H1 (cell line): ENCODE measurements at regions not wholly inside any gene's neighbourhood (a gene's known extent, or its start where the extent isn't known, plus 50 kb on each side); places are given as distances from the start of the nearest gene placed in this dataset.
"Not testable (repeated sequence)": the region's sequence is repeated elsewhere in the genome, so short reads cannot be mapped to it uniquely, and the experiment has no call there.

Source experiments
- CTCF ChIA-PET: fragments of 300-600 bp; sonication (Branson Sonifier 250); formaldehyde crosslinking; loops from one replicate; lab custom pipeline; 2021; ENCODE audit not compliant: partially characterized antibody; lab: Charles Lee
- POLR2A ChIA-PET: fragments of 300-600 bp; sonication (Branson Sonifier 250); formaldehyde crosslinking; loops from one replicate; lab custom pipeline; 2021; ENCODE audit warnings: inconsistent platforms; ENCODE audit not compliant: partially characterized antibody; lab: Charles Lee
- DNase-seq, 2 experiments: peaks; one replicate each; pipeline versions ENCODE4 v3.0.0 to v3.0.0-alpha.2; 2010 to 2022; ENCODE audit warnings: low spot score in 2 of 2, low read depth in 1 of 2, mixed read lengths in 1 of 2
- FAIRE-seq: peaks from 2 replicates; lab custom pipeline; 2011; peaks lifted over from hg19 to GRCh38; lab: Jason Lieb, UNC
- H2AFZ ChIP-seq: 2 replicates; pipeline ENCODE4 v1.8.1; 2012; ENCODE audit warnings: low read length, inconsistent platforms
- H2AK5ac ChIP-seq: 2 replicates; pipeline ENCODE4 v1.6.1; 2013; ENCODE audit warnings: low read depth, low read length
- H2BK120ac ChIP-seq: replicated peaks from 2 replicates; pipeline ENCODE3; 2013; ENCODE audit warnings: low read depth, low read length, inconsistent platforms
- H2BK12ac ChIP-seq: 2 replicates; pipeline ENCODE4 v1.6.1; 2013; ENCODE audit warnings: low read depth, low read length
- H2BK15ac ChIP-seq: 2 replicates; pipeline ENCODE4 v1.6.1; 2013; ENCODE audit warnings: low read length
- H2BK20ac ChIP-seq: 2 replicates; pipeline ENCODE4 v1.6.1; 2013; ENCODE audit warnings: low read length
- H2BK5ac ChIP-seq: 2 replicates; pipeline ENCODE4 v1.6.1; 2013; ENCODE audit warnings: low read depth, low read length
- H3K14ac ChIP-seq: 2 replicates; pipeline ENCODE4 v1.6.1; 2013; ENCODE audit warnings: inconsistent platforms; ENCODE audit not compliant: insufficient read length
- H3K18ac ChIP-seq: 2 replicates; pipeline ENCODE4 v1.6.1; 2013; ENCODE audit warnings: low read length; ENCODE audit errors: extremely low read depth
- H3K23ac ChIP-seq: 2 replicates; pipeline ENCODE4 v1.6.1; 2013; ENCODE audit warnings: inconsistent platforms; ENCODE audit not compliant: insufficient read length
- H3K23me2 ChIP-seq: 2 replicates; pipeline ENCODE4 v1.6.1; 2013; ENCODE audit warnings: low read depth, low read length
- H3K27ac ChIP-seq: 2 replicates; pipeline ENCODE4 v1.6.1; 2011; ENCODE audit warnings: low read depth, low read length, inconsistent platforms
- H3K27me3 ChIP-seq, 4 experiments: replicated peaks in 1 of 4; 1 replicate in 1 of 4; 2 replicates in 3 of 4; pipeline versions ENCODE4 v1.6.1 to v1.8.1; 2011 to 2013; ENCODE audit warnings: low read length in 3 of 4, mild to moderate bottlenecking in 3 of 4, inconsistent platforms in 2 of 4, mixed read lengths in 2 of 4, moderate library complexity in 1 of 4; ENCODE audit not compliant: control insufficient read depth in 3 of 4, insufficient read depth in 3 of 4; ENCODE audit errors: extremely low read depth in 1 of 4
- H3K36me3 ChIP-seq, 4 experiments: 2 replicates each; pipeline versions ENCODE4 v1.6.1 to v1.8.1; 2011 to 2013; ENCODE audit warnings: mild to moderate bottlenecking in 4 of 4, low read length in 3 of 4, moderate library complexity in 2 of 4, control low read depth in 1 of 4, inconsistent platforms in 1 of 4; ENCODE audit not compliant: insufficient read depth in 4 of 4, control insufficient read depth in 2 of 4
- H3K4ac ChIP-seq: replicated peaks from 2 replicates; pipeline ENCODE3; 2013; ENCODE audit warnings: low read length, low read depth, mixed read lengths, inconsistent platforms; ENCODE audit not compliant: insufficient read length
- H3K4me1 ChIP-seq, 4 experiments: replicated peaks in 1 of 4; 1 replicate in 1 of 4; 2 replicates in 3 of 4; pipeline versions ENCODE4 v1.6.1 to v1.8.1; 2011 to 2013; ENCODE audit warnings: low read length in 3 of 4, inconsistent platforms in 2 of 4, mixed read lengths in 1 of 4; ENCODE audit not compliant: insufficient read depth in 4 of 4, control insufficient read depth in 3 of 4
- H3K4me2 ChIP-seq, 2 experiments: 2 replicates each; pipeline versions ENCODE4 v1.6.1 to v1.8.1; 2011 to 2013; ENCODE audit warnings: low read depth in 2 of 2, low read length in 2 of 2, control low read depth in 1 of 2, inconsistent platforms in 1 of 2, mild to moderate bottlenecking in 1 of 2; ENCODE audit not compliant: insufficient read depth in 1 of 2
- H3K4me3 ChIP-seq, 4 experiments: fragments of 200-600, 300-600 bp in 1 of 4; sonication (generic), shearing (Covaris generic), sonication (Bioruptor Twin) in 1 of 4; 2 replicates each; pipeline versions ENCODE4 v1.5.1 to v1.8.1; 2011 to 2016; ENCODE audit warnings: low read length in 4 of 4, low read depth in 3 of 4, control low read depth in 2 of 4, inconsistent platforms in 2 of 4, mild to moderate bottlenecking in 2 of 4, mixed read lengths in 1 of 4, moderate library complexity in 1 of 4; ENCODE audit not compliant: insufficient read depth in 2 of 4; ENCODE audit errors: extremely low read depth in 1 of 4
- H3K56ac ChIP-seq: replicated peaks from 2 replicates; pipeline ENCODE3; 2013; ENCODE audit warnings: low read depth, mild to moderate bottlenecking, mixed read lengths, low read length, inconsistent platforms; ENCODE audit not compliant: insufficient read length
- H3K79me1 ChIP-seq: 2 replicates; pipeline ENCODE4 v1.6.1; 2013; ENCODE audit warnings: low read depth, low read length, control low read depth
- H3K79me2 ChIP-seq, 2 experiments: 2 replicates each; pipeline versions ENCODE4 v1.6.1 to v1.8.1; 2012 to 2013; ENCODE audit warnings: low read length in 2 of 2, mild to moderate bottlenecking in 2 of 2, inconsistent platforms in 1 of 2; ENCODE audit not compliant: insufficient read depth in 2 of 2, control insufficient read depth in 1 of 2
- H3K9ac ChIP-seq, 4 experiments: replicated peaks in 1 of 4; 1 replicate in 1 of 4; 2 replicates in 3 of 4; pipeline versions ENCODE4 v1.6.1 to v1.8.1; 2011 to 2013; ENCODE audit warnings: low read depth in 3 of 4, low read length in 3 of 4, control low read depth in 2 of 4, mild to moderate bottlenecking in 2 of 4, moderate library complexity in 2 of 4, inconsistent platforms in 1 of 4; ENCODE audit errors: extremely low read depth in 1 of 4
- H3K9me3 ChIP-seq, 2 experiments: 2 replicates each; pipeline versions ENCODE4 v1.6.1 to v1.8.1; 2012 to 2013; ENCODE audit warnings: mild to moderate bottlenecking in 2 of 2, moderate library complexity in 2 of 2, control low read depth in 1 of 2, inconsistent platforms in 1 of 2, low read depth in 1 of 2, low read length in 1 of 2, mixed read lengths in 1 of 2; ENCODE audit not compliant: insufficient read depth in 2 of 2
- H4K20me1 ChIP-seq, 2 experiments: replicated peaks in 1 of 2; 2 replicates each; pipeline versions ENCODE3 to v1.8.1; 2011 to 2013; ENCODE audit warnings: inconsistent platforms in 2 of 2, low read length in 2 of 2, mild to moderate bottlenecking in 1 of 2; ENCODE audit not compliant: insufficient read depth in 2 of 2, control insufficient read depth in 1 of 2
- H4K5ac ChIP-seq: 2 replicates; pipeline ENCODE4 v1.6.1; 2013; ENCODE audit warnings: low read length, low read depth, mixed read lengths, inconsistent platforms; ENCODE audit not compliant: insufficient read length
- H4K8ac ChIP-seq: 2 replicates; pipeline ENCODE4 v1.8.0; 2013; ENCODE audit warnings: mild to moderate bottlenecking, moderate library complexity, low read length, inconsistent platforms; ENCODE audit not compliant: insufficient read depth; ENCODE audit errors: extremely low read depth
- H4K91ac ChIP-seq: replicated peaks from 2 replicates; pipeline ENCODE3; 2013; ENCODE audit warnings: low read length, mixed read lengths, inconsistent platforms; ENCODE audit not compliant: insufficient read length
- ASH2L ChIP-seq: fragments of 200-600, 300-600 bp; sonication (generic); IDR thresholded peaks from one replicate; pipeline ENCODE4 v1.7.1; 2017; ENCODE audit warnings: low read length
- BACH1 ChIP-seq: IDR thresholded peaks from 2 replicates; pipeline ENCODE4 v1.6.1; 2012; ENCODE audit warnings: low read length, improper control_type of control experiment
- WGBS, 2 experiments: shearing (Covaris generic) in 1 of 2; methylation state at CpG; one replicate each; pipeline versions ENCODE4 v1.1.6 to v1.1.7; 2013 to 2015; ENCODE audit warnings: low lambda C conversion rate in 2 of 2, mixed read lengths in 2 of 2, inconsistent platforms in 1 of 2, low coverage in 1 of 2, missing lambda C conversion rate in 1 of 2; ENCODE audit not compliant: insufficient replicate concordance in 2 of 2, insufficient coverage in 1 of 2, insufficient read length in 1 of 2; ENCODE audit errors: extremely low coverage in 1 of 2, missing lambda C conversion rate in 1 of 2; 5-methylcytosine and 5-hydroxymethylcytosine counted together

DNA sequence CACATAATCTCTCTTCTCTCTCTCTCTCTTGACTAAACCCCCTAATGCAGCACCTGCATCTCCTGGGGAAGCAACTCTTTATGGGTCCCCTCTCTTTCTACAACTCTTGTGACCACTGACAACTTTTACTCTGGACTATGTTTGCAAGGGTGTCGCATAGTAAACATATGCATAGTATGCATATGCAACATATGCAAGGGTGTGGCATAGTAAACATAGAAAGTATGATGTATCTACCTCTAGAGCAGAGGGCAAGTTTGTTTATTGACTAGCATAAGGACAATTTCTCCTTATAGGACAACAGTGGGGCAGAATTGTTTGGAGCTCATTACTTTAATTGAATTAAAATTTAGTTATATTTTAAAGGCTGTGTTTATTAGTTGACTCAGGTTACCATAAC lies 462.5 kb downstream of the AMY1C start:
- POLR2A ChIA-PET, result no interaction called here
- Histone ChIP-seq H4K8ac (no peak overlapping the region), H3K4me1 (no peaks in the 10 kb centered on the region), H4K91ac (no peak overlapping the region), H4K20me1 (no peaks in the 10 kb centered on the region), H3K4me3 (no peak overlapping the region), H2BK12ac (no peak overlapping the region), H3K79me1 (no peaks in the 10 kb centered on the region), H3K23ac (no peak overlapping the region), H3K9ac (no peak overlapping the region), H3K56ac (no peak overlapping the region), H2AFZ (no peak overlapping the region), H2BK5ac (no peak overlapping the region), H2BK20ac (no peak overlapping the region), H3K14ac (no peak overlapping the region), H3K36me3 (no peaks in the 10 kb centered on the region), H2BK120ac (no peak overlapping the region), H3K23me2 (no peaks in the 10 kb centered on the region), H4K5ac (no peak overlapping the region), H3K79me2 (no peaks in the 10 kb centered on the region), H3K18ac (no peak overlapping the region), H3K4me2 (no peak overlapping the region), H3K4ac (no peak overlapping the region), H2BK15ac (no peak overlapping the region), H2AK5ac (no peak overlapping the region), H3K9me3 (no peaks in the 10 kb centered on the region; a peak in 1 of 4 replicates), H3K27me3 (no peaks in the 10 kb centered on the region), H3K27ac (no peak overlapping the region)
- DNase-seq (no peak), FAIRE-seq (no peak)
- TF ChIP-seq BACH1 (no peak), ASH2L (no peak)
- WGBS, 2 experiments, result 84% methylated on average over 1 of the region's 1 CpG; no CpG with 5 or more reads in 1 of the 2 experiments
- CTCF ChIA-PET, result no interaction called here

DNA sequence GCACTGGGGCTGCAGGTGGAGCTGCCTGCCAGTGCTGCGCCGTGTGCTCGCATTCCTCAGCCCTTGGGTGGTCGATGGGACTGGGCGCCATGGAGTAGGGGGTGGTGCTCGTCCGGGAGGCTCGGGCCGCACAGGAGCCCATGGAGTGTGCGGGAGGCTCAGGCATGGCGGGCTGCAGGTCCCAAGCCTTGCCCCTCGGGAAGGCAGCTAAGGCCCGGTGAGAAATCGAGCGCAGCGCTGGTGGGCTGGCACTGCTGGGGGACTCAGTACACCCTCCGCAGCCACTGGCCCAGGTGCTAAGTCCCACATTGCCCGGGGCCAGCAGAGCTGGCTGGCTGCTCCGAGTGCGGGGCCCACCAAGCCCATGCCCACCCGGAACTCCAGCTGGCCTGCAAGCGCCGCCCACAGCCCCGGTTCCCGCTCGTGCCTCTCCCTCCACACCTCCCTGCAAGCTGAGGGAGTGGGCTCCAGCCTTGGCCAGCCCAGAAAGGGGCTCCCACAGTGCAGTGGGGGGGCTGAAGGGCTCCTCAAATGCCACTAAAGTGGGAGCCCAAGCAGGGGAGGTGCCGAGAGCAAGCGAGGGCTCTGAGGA lies 467.8 kb downstream of the AMY1C start:
- H2BK20ac ChIP-seq, H4K5ac ChIP-seq, H3K56ac ChIP-seq, H2AK5ac ChIP-seq, H3K79me1 ChIP-seq, H3K79me2 ChIP-seq, H3K14ac ChIP-seq, H4K8ac ChIP-seq, H3K18ac ChIP-seq, H2BK15ac ChIP-seq, H3K23ac ChIP-seq, H3K27ac ChIP-seq, H2BK12ac ChIP-seq, DNase-seq, H3K36me3 ChIP-seq, H4K91ac ChIP-seq, CTCF ChIA-PET, H4K20me1 ChIP-seq, H3K4me2 ChIP-seq, H3K9ac ChIP-seq, H3K4ac ChIP-seq, FAIRE-seq, POLR2A ChIA-PET, H3K27me3 ChIP-seq, H2AFZ ChIP-seq, H3K23me2 ChIP-seq, H3K9me3 ChIP-seq, H2BK5ac ChIP-seq, H2BK120ac ChIP-seq, H3K4me1 ChIP-seq, H3K4me3 ChIP-seq: not testable (repeated sequence)
- WGBS, 2 experiments, result 98% methylated on average over 24 of the region's 28 CpGs; no CpG with 5 or more reads in 1 of the 2 experiments
